H1 (cell line): ENCODE measurements at regions not wholly inside any gene's neighbourhood (a gene's known extent, or its start where the extent isn't known, plus 50 kb on each side); places are given as distances from the start of the nearest gene placed in this dataset.

Source experiments
- CTCF ChIA-PET: fragments of 300-600 bp; sonication (Branson Sonifier 250); formaldehyde crosslinking; loops from one replicate; lab custom pipeline; 2021; ENCODE audit not compliant: partially characterized antibody; lab: Charles Lee
- POLR2A ChIA-PET: fragments of 300-600 bp; sonication (Branson Sonifier 250); formaldehyde crosslinking; loops from one replicate; lab custom pipeline; 2021; ENCODE audit warnings: inconsistent platforms; ENCODE audit not compliant: partially characterized antibody; lab: Charles Lee
- DNase-seq, 2 experiments: peaks; one replicate each; pipeline versions ENCODE4 v3.0.0 to v3.0.0-alpha.2; 2010 to 2022; ENCODE audit warnings: low spot score in 2 of 2, low read depth in 1 of 2, mixed read lengths in 1 of 2
- FAIRE-seq: peaks from 2 replicates; lab custom pipeline; 2011; peaks lifted over from hg19 to GRCh38; lab: Jason Lieb, UNC
- H2AFZ ChIP-seq: 2 replicates; pipeline ENCODE4 v1.8.1; 2012; ENCODE audit warnings: low read length, inconsistent platforms
- H2AK5ac ChIP-seq: 2 replicates; pipeline ENCODE4 v1.6.1; 2013; ENCODE audit warnings: low read depth, low read length
- H2BK120ac ChIP-seq: replicated peaks from 2 replicates; pipeline ENCODE3; 2013; ENCODE audit warnings: low read depth, low read length, inconsistent platforms
- H2BK12ac ChIP-seq: 2 replicates; pipeline ENCODE4 v1.6.1; 2013; ENCODE audit warnings: low read depth, low read length
- H2BK15ac ChIP-seq: 2 replicates; pipeline ENCODE4 v1.6.1; 2013; ENCODE audit warnings: low read length
- H2BK20ac ChIP-seq: 2 replicates; pipeline ENCODE4 v1.6.1; 2013; ENCODE audit warnings: low read length
- H2BK5ac ChIP-seq: 2 replicates; pipeline ENCODE4 v1.6.1; 2013; ENCODE audit warnings: low read depth, low read length
- H3K14ac ChIP-seq: 2 replicates; pipeline ENCODE4 v1.6.1; 2013; ENCODE audit warnings: inconsistent platforms; ENCODE audit not compliant: insufficient read length
- H3K18ac ChIP-seq: 2 replicates; pipeline ENCODE4 v1.6.1; 2013; ENCODE audit warnings: low read length; ENCODE audit errors: extremely low read depth
- H3K23ac ChIP-seq: 2 replicates; pipeline ENCODE4 v1.6.1; 2013; ENCODE audit warnings: inconsistent platforms; ENCODE audit not compliant: insufficient read length
- H3K23me2 ChIP-seq: 2 replicates; pipeline ENCODE4 v1.6.1; 2013; ENCODE audit warnings: low read depth, low read length
- H3K27ac ChIP-seq: 2 replicates; pipeline ENCODE4 v1.6.1; 2011; ENCODE audit warnings: low read depth, low read length, inconsistent platforms
- H3K27me3 ChIP-seq, 4 experiments: replicated peaks in 1 of 4; 1 replicate in 1 of 4; 2 replicates in 3 of 4; pipeline versions ENCODE4 v1.6.1 to v1.8.1; 2011 to 2013; ENCODE audit warnings: low read length in 3 of 4, mild to moderate bottlenecking in 3 of 4, inconsistent platforms in 2 of 4, mixed read lengths in 2 of 4, moderate library complexity in 1 of 4; ENCODE audit not compliant: control insufficient read depth in 3 of 4, insufficient read depth in 3 of 4; ENCODE audit errors: extremely low read depth in 1 of 4
- H3K36me3 ChIP-seq, 4 experiments: 2 replicates each; pipeline versions ENCODE4 v1.6.1 to v1.8.1; 2011 to 2013; ENCODE audit warnings: mild to moderate bottlenecking in 4 of 4, low read length in 3 of 4, moderate library complexity in 2 of 4, control low read depth in 1 of 4, inconsistent platforms in 1 of 4; ENCODE audit not compliant: insufficient read depth in 4 of 4, control insufficient read depth in 2 of 4
- H3K4ac ChIP-seq: replicated peaks from 2 replicates; pipeline ENCODE3; 2013; ENCODE audit warnings: low read length, low read depth, mixed read lengths, inconsistent platforms; ENCODE audit not compliant: insufficient read length
- H3K4me1 ChIP-seq, 4 experiments: replicated peaks in 1 of 4; 1 replicate in 1 of 4; 2 replicates in 3 of 4; pipeline versions ENCODE4 v1.6.1 to v1.8.1; 2011 to 2013; ENCODE audit warnings: low read length in 3 of 4, inconsistent platforms in 2 of 4, mixed read lengths in 1 of 4; ENCODE audit not compliant: insufficient read depth in 4 of 4, control insufficient read depth in 3 of 4
- H3K4me2 ChIP-seq, 2 experiments: 2 replicates each; pipeline versions ENCODE4 v1.6.1 to v1.8.1; 2011 to 2013; ENCODE audit warnings: low read depth in 2 of 2, low read length in 2 of 2, control low read depth in 1 of 2, inconsistent platforms in 1 of 2, mild to moderate bottlenecking in 1 of 2; ENCODE audit not compliant: insufficient read depth in 1 of 2
- H3K4me3 ChIP-seq, 4 experiments: fragments of 200-600, 300-600 bp in 1 of 4; sonication (generic), shearing (Covaris generic), sonication (Bioruptor Twin) in 1 of 4; 2 replicates each; pipeline versions ENCODE4 v1.5.1 to v1.8.1; 2011 to 2016; ENCODE audit warnings: low read length in 4 of 4, low read depth in 3 of 4, control low read depth in 2 of 4, inconsistent platforms in 2 of 4, mild to moderate bottlenecking in 2 of 4, mixed read lengths in 1 of 4, moderate library complexity in 1 of 4; ENCODE audit not compliant: insufficient read depth in 2 of 4; ENCODE audit errors: extremely low read depth in 1 of 4
- H3K56ac ChIP-seq: replicated peaks from 2 replicates; pipeline ENCODE3; 2013; ENCODE audit warnings: low read depth, mild to moderate bottlenecking, mixed read lengths, low read length, inconsistent platforms; ENCODE audit not compliant: insufficient read length
- H3K79me1 ChIP-seq: 2 replicates; pipeline ENCODE4 v1.6.1; 2013; ENCODE audit warnings: low read depth, low read length, control low read depth
- H3K79me2 ChIP-seq, 2 experiments: 2 replicates each; pipeline versions ENCODE4 v1.6.1 to v1.8.1; 2012 to 2013; ENCODE audit warnings: low read length in 2 of 2, mild to moderate bottlenecking in 2 of 2, inconsistent platforms in 1 of 2; ENCODE audit not compliant: insufficient read depth in 2 of 2, control insufficient read depth in 1 of 2
- H3K9ac ChIP-seq, 4 experiments: replicated peaks in 1 of 4; 1 replicate in 1 of 4; 2 replicates in 3 of 4; pipeline versions ENCODE4 v1.6.1 to v1.8.1; 2011 to 2013; ENCODE audit warnings: low read depth in 3 of 4, low read length in 3 of 4, control low read depth in 2 of 4, mild to moderate bottlenecking in 2 of 4, moderate library complexity in 2 of 4, inconsistent platforms in 1 of 4; ENCODE audit errors: extremely low read depth in 1 of 4
- H3K9me3 ChIP-seq, 2 experiments: 2 replicates each; pipeline versions ENCODE4 v1.6.1 to v1.8.1; 2012 to 2013; ENCODE audit warnings: mild to moderate bottlenecking in 2 of 2, moderate library complexity in 2 of 2, control low read depth in 1 of 2, inconsistent platforms in 1 of 2, low read depth in 1 of 2, low read length in 1 of 2, mixed read lengths in 1 of 2; ENCODE audit not compliant: insufficient read depth in 2 of 2
- H4K20me1 ChIP-seq, 2 experiments: replicated peaks in 1 of 2; 2 replicates each; pipeline versions ENCODE3 to v1.8.1; 2011 to 2013; ENCODE audit warnings: inconsistent platforms in 2 of 2, low read length in 2 of 2, mild to moderate bottlenecking in 1 of 2; ENCODE audit not compliant: insufficient read depth in 2 of 2, control insufficient read depth in 1 of 2
- H4K5ac ChIP-seq: 2 replicates; pipeline ENCODE4 v1.6.1; 2013; ENCODE audit warnings: low read length, low read depth, mixed read lengths, inconsistent platforms; ENCODE audit not compliant: insufficient read length
- H4K8ac ChIP-seq: 2 replicates; pipeline ENCODE4 v1.8.0; 2013; ENCODE audit warnings: mild to moderate bottlenecking, moderate library complexity, low read length, inconsistent platforms; ENCODE audit not compliant: insufficient read depth; ENCODE audit errors: extremely low read depth
- H4K91ac ChIP-seq: replicated peaks from 2 replicates; pipeline ENCODE3; 2013; ENCODE audit warnings: low read length, mixed read lengths, inconsistent platforms; ENCODE audit not compliant: insufficient read length
- EGR1 ChIP-seq: IDR thresholded peaks from 2 replicates; pipeline ENCODE4 v1.6.1; 2011; ENCODE audit warnings: low read depth, low read length, borderline replicate concordance
- WGBS, 2 experiments: shearing (Covaris generic) in 1 of 2; methylation state at CpG; one replicate each; pipeline versions ENCODE4 v1.1.6 to v1.1.7; 2013 to 2015; ENCODE audit warnings: low lambda C conversion rate in 2 of 2, mixed read lengths in 2 of 2, inconsistent platforms in 1 of 2, low coverage in 1 of 2, missing lambda C conversion rate in 1 of 2; ENCODE audit not compliant: insufficient replicate concordance in 2 of 2, insufficient coverage in 1 of 2, insufficient read length in 1 of 2; ENCODE audit errors: extremely low coverage in 1 of 2, missing lambda C conversion rate in 1 of 2; 5-methylcytosine and 5-hydroxymethylcytosine counted together

DNA sequence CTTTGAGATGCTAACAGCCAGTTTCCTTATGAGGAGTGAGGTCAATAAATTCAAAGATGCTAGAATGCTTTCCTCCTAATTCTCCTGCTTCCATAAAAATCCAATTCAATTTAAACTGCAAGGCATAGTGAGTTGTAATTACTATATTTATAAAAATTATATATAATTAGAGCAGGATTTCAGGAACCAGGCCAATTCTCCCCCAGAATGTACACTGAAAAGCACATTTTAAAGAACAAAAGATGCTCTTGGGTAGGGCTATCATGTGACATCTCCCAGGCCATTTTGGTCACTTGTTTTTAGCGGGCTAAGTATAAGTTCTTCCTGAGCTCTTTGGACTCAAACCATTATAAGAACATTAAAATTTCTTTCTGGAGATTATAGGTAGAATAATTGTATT lies 195.7 kb upstream of the KCNG1 start:
- H3K79me1 ChIP-seq: no peaks in the 10 kb centered on the region
- no peak overlapping the region for H2AFZ ChIP-seq
- H3K18ac ChIP-seq: no peak overlapping the region
- no peak overlapping the region for H3K4me3 ChIP-seq
- H3K36me3 ChIP-seq: no peaks in the 10 kb centered on the region
- H3K23me2 ChIP-seq: 0 out of 2 replicates have a peak, but pooled peaks cover 2% of the 10 kb centered on the region
- no peak overlapping the region for H3K9ac ChIP-seq
- H3K27me3 ChIP-seq: peaks cover 0 to 6% (median under 1%) of the 10 kb centered on the region in 4 experiments; a peak in 3 of 7 replicates
- POLR2A ChIA-PET: no interaction called here
- no peak overlapping the region for H2AK5ac ChIP-seq
- H4K91ac ChIP-seq: no peak overlapping the region
- H4K8ac ChIP-seq: no peak overlapping the region
- H2BK20ac ChIP-seq: no peak overlapping the region
- H2BK5ac ChIP-seq: no peak overlapping the region
- CTCF ChIA-PET: interaction anchor here (0.6 to 1.7 kb wide), 6 partner anchors 18 to 222 kb away, joined by 3 read pairs; no protein-coding TSS in a partner anchor
- no peaks in the 10 kb centered on the region for H3K79me2 ChIP-seq
- no peak overlapping the region for H3K23ac ChIP-seq
- no peak overlapping the region for H3K4me2 ChIP-seq
- no peaks in the 10 kb centered on the region for H4K20me1 ChIP-seq
- H3K56ac ChIP-seq: no peak overlapping the region
- no peak overlapping the region for H3K4ac ChIP-seq
- no peak overlapping the region for H3K27ac ChIP-seq
- no peak overlapping the region for H2BK15ac ChIP-seq
- 86% methylated on average over 1 of the region's 1 CpG; no CpG with 5 or more reads in 1 of the 2 experiments for WGBS, 2 experiments
- peaks cover 17 to 19% of the 10 kb centered on the region in 2 experiments for H3K9me3 ChIP-seq
- FAIRE-seq (no peak), DNase-seq (no peak)
- no peak overlapping the region for H2BK12ac ChIP-seq
- no peak overlapping the region for H3K14ac ChIP-seq
- H4K5ac ChIP-seq: no peak overlapping the region
- no peak overlapping the region for H2BK120ac ChIP-seq
- peaks cover 2 to 11% (median 3%) of the 10 kb centered on the region in 4 experiments; a peak in 5 of 7 replicates for H3K4me1 ChIP-seq
- no peak for TF ChIP-seq EGR1
